Astrocyte (in vitro differentiated cells and primary cell): ENCODE measurements at regions not wholly inside any gene's neighbourhood (a gene's known extent, or its start where the extent isn't known, plus 50 kb on each side); places are given as distances from the start of the nearest gene placed in this dataset.
"Not testable (repeated sequence)": the region's sequence is repeated elsewhere in the genome, so short reads cannot be mapped to it uniquely, and the experiment has no call there.

Experiments used
- DNase-seq: peaks from one replicate; pipeline ENCODE4 v3.0.0-alpha.2; 2010; ENCODE audit warnings: low read depth
- FAIRE-seq: peaks from 2 replicates; lab custom pipeline; 2011; peaks lifted over from hg19 to GRCh38; lab: Jason Lieb, UNC
- H2AFZ ChIP-seq: 2 replicates; pipeline ENCODE4 v1.6.0; 2012; ENCODE audit warnings: low read depth, low read length, inconsistent platforms
- H3K27ac ChIP-seq: 2 replicates; pipeline ENCODE4 v1.5.1; 2011; ENCODE audit warnings: low read depth, low read length, inconsistent platforms
- H3K27me3 ChIP-seq: 2 replicates; pipeline ENCODE4 v1.6.0; 2011; ENCODE audit warnings: low read length, inconsistent platforms; ENCODE audit not compliant: insufficient read depth
- H3K36me3 ChIP-seq: 2 replicates; pipeline ENCODE4 v1.5.1; 2011; ENCODE audit warnings: low read length, inconsistent platforms; ENCODE audit not compliant: insufficient read depth
- H3K4me1 ChIP-seq: 2 replicates; pipeline ENCODE4 v1.5.1; 2011; ENCODE audit warnings: low read length, inconsistent platforms; ENCODE audit not compliant: insufficient read depth
- H3K4me2 ChIP-seq: 2 replicates; pipeline ENCODE4 v1.6.0; 2012; ENCODE audit warnings: low read length, inconsistent platforms
- H3K4me3 ChIP-seq: 2 replicates; pipeline ENCODE4 v1.5.1; 2011; ENCODE audit warnings: low read depth, mild to moderate bottlenecking, low read length, inconsistent platforms; ENCODE audit not compliant: insufficient read depth
- H3K79me2 ChIP-seq: 2 replicates; pipeline ENCODE4 v1.6.0; 2012; ENCODE audit warnings: mild to moderate bottlenecking, low read length, inconsistent platforms; ENCODE audit not compliant: insufficient read depth
- H3K9ac ChIP-seq: 2 replicates; pipeline ENCODE4 v1.6.0; 2012; ENCODE audit warnings: mild to moderate bottlenecking, low read length, inconsistent platforms
- H3K9me3 ChIP-seq: 2 replicates; pipeline ENCODE4 v1.5.1; 2012; ENCODE audit warnings: low read depth, mild to moderate bottlenecking, low read length, inconsistent platforms; ENCODE audit not compliant: insufficient read depth
- H4K20me1 ChIP-seq: 2 replicates; pipeline ENCODE4 v1.6.0; 2012; ENCODE audit warnings: low read length, inconsistent platforms; ENCODE audit not compliant: insufficient read depth
- H3K27ac Mint-ChIP-seq: one replicate; pipeline ENCODE4 v1.8.0; 2021; ENCODE audit warnings: mild to moderate bottlenecking, mixed read lengths; ENCODE audit not compliant: unreplicated experiment
- H3K27me3 Mint-ChIP-seq: one replicate; pipeline ENCODE4 v1.8.0; 2021; ENCODE audit warnings: low read depth, mixed read lengths; ENCODE audit not compliant: unreplicated experiment
- H3K36me3 Mint-ChIP-seq: one replicate; pipeline ENCODE4 v1.8.0; 2021; ENCODE audit warnings: low read depth, mixed read lengths; ENCODE audit not compliant: unreplicated experiment
- H3K4me1 Mint-ChIP-seq: one replicate; pipeline ENCODE4 v1.8.0; 2021; ENCODE audit warnings: low read depth, mixed read lengths; ENCODE audit not compliant: unreplicated experiment
- H3K4me3 Mint-ChIP-seq: one replicate; pipeline ENCODE4 v1.8.0; 2021; ENCODE audit warnings: mild to moderate bottlenecking, moderate library complexity, mixed read lengths; ENCODE audit not compliant: unreplicated experiment
- H3K9me3 Mint-ChIP-seq: one replicate; pipeline ENCODE4 v1.8.0; 2021; ENCODE audit warnings: mild to moderate bottlenecking, mixed read lengths; ENCODE audit not compliant: unreplicated experiment
- CTCF ChIP-seq: IDR thresholded peaks from 2 replicates; pipeline ENCODE4 v1.5.1; 2011; ENCODE audit warnings: low read depth, mild to moderate bottlenecking, inconsistent platforms, low read length, moderate library complexity; ENCODE audit not compliant: insufficient read depth
- EZH2 ChIP-seq: IDR thresholded peaks from 2 replicates; pipeline ENCODE4 v1.6.1; 2012; ENCODE audit warnings: mild to moderate bottlenecking, low read length, inconsistent platforms; ENCODE audit not compliant: insufficient read depth

- H3K4me3 Mint-ChIP-seq, result no peak overlapping the region
- no peak for TF ChIP-seq EZH2
- FAIRE-seq (no peak), DNase-seq (no peak)
- no peaks in the 10 kb centered on the region for H3K27me3 Mint-ChIP-seq
- H3K9me3 Mint-ChIP-seq, result no peaks in the 10 kb centered on the region
- Histone ChIP-seq H3K9me3 (no peaks in the 10 kb centered on the region), H3K4me1 (no peaks in the 10 kb centered on the region), H3K27ac (no peak overlapping the region), H4K20me1 (no peaks in the 10 kb centered on the region), H3K79me2 (no peaks in the 10 kb centered on the region), H3K4me3 (no peak overlapping the region), H3K36me3 (no peaks in the 10 kb centered on the region), H2AFZ (no peak overlapping the region), H3K27me3 (no peaks in the 10 kb centered on the region), H3K9ac (no peak overlapping the region), H3K4me2 (no peak overlapping the region)
- H3K36me3 Mint-ChIP-seq, result no peaks in the 10 kb centered on the region
- H3K4me1 Mint-ChIP-seq, result peaks cover 3% of the 10 kb centered on the region
- no peak overlapping the region for H3K27ac Mint-ChIP-seq
Measured at GRCh38 chr21:38086580-38086979, 170.2 kb upstream of the KCNJ15 start.

GRCh38 chr21:38088916-38089762, 167.7 kb upstream of the KCNJ15 start:
- TF ChIP-seq CTCF (no peak), EZH2 (no peak)
- H3K4me3 Mint-ChIP-seq, result no peak overlapping the region
- Histone ChIP-seq H4K20me1 (no peaks in the 10 kb centered on the region), H3K4me2 (no peak overlapping the region), H3K9me3 (no peaks in the 10 kb centered on the region), H3K27ac (no peak overlapping the region), H3K4me3 (no peak overlapping the region), H2AFZ (no peak overlapping the region), H3K79me2 (no peaks in the 10 kb centered on the region), H3K36me3 (no peaks in the 10 kb centered on the region), H3K9ac (no peak overlapping the region), H3K4me1 (no peaks in the 10 kb centered on the region), H3K27me3 (no peaks in the 10 kb centered on the region)
- FAIRE-seq, result no peak
- H3K9me3 Mint-ChIP-seq, result peaks cover 2% of the 10 kb centered on the region
- no peaks in the 10 kb centered on the region for H3K36me3 Mint-ChIP-seq
- no peaks in the 10 kb centered on the region for H3K4me1 Mint-ChIP-seq
- no peak for DNase-seq
- H3K27me3 Mint-ChIP-seq, result no peaks in the 10 kb centered on the region
- no peak overlapping the region for H3K27ac Mint-ChIP-seq

GRCh38 chr21:38089763-38090046, 167.1 kb upstream of the KCNJ15 start:
- Mint-ChIP-seq H3K36me3 (no peaks in the 10 kb centered on the region), H3K4me1 (peaks cover 3% of the 10 kb centered on the region), H3K27me3 (no peaks in the 10 kb centered on the region), H3K27ac (no peak overlapping the region), H3K4me3 (no peak overlapping the region), H3K9me3 (peaks cover 2% of the 10 kb centered on the region)
- TF ChIP-seq EZH2 (no peak), CTCF (no peak)
- no peak overlapping the region for H2AFZ ChIP-seq
- no peaks in the 10 kb centered on the region for H3K27me3 ChIP-seq
- H3K4me2 ChIP-seq, result no peak overlapping the region
- H3K4me3 ChIP-seq, result no peak overlapping the region
- H3K36me3 ChIP-seq, result no peaks in the 10 kb centered on the region
- H3K27ac ChIP-seq, result no peak overlapping the region
- no peaks in the 10 kb centered on the region for H3K9me3 ChIP-seq
- FAIRE-seq, result no peak
- H3K9ac ChIP-seq, result no peak overlapping the region
- H3K4me1 ChIP-seq, result no peaks in the 10 kb centered on the region
- no peaks in the 10 kb centered on the region for H3K79me2 ChIP-seq
- DNase-seq, result no peak
- H4K20me1 ChIP-seq, result no peaks in the 10 kb centered on the region

- H2AFZ ChIP-seq, H3K4me3 ChIP-seq, H3K9me3 Mint-ChIP-seq, H3K9me3 ChIP-seq, H3K27ac Mint-ChIP-seq, H4K20me1 ChIP-seq, H3K27me3 Mint-ChIP-seq, H3K27me3 ChIP-seq, H3K4me3 Mint-ChIP-seq, H3K27ac ChIP-seq, H3K79me2 ChIP-seq, H3K36me3 Mint-ChIP-seq, DNase-seq, H3K4me1 ChIP-seq, H3K4me2 ChIP-seq, H3K36me3 ChIP-seq, H3K9ac ChIP-seq, FAIRE-seq: not testable (repeated sequence)
- H3K4me1 Mint-ChIP-seq, result peaks cover 11% of the 10 kb centered on the region
Measured at GRCh38 chr21:38091061-38091460, 165.7 kb upstream of the KCNJ15 start.
